Neural progenitor cell (in vitro differentiated cells): ENCODE measurements at regions not wholly inside any gene's neighbourhood (a gene's known extent, or its start where the extent isn't known, plus 50 kb on each side); places are given as distances from the start of the nearest gene placed in this dataset.

ENCODE experiments used
- EZH2phosphoT487 ChIP-seq: fragments of 200-600 bp; sonication (generic); IDR thresholded peaks from 2 replicates; pipeline ENCODE4 v1.6.1; 2017; ENCODE audit warnings: antibody characterized with exemption
- TF ChIP-seq, protein P1 (sequence below): fragments of 200-600 bp; sonication (generic); IDR thresholded peaks from 2 replicates; pipeline ENCODE4 v1.5.1; 2017; ENCODE audit warnings: antibody characterized with exemption, mild to moderate bottlenecking

DNA sequence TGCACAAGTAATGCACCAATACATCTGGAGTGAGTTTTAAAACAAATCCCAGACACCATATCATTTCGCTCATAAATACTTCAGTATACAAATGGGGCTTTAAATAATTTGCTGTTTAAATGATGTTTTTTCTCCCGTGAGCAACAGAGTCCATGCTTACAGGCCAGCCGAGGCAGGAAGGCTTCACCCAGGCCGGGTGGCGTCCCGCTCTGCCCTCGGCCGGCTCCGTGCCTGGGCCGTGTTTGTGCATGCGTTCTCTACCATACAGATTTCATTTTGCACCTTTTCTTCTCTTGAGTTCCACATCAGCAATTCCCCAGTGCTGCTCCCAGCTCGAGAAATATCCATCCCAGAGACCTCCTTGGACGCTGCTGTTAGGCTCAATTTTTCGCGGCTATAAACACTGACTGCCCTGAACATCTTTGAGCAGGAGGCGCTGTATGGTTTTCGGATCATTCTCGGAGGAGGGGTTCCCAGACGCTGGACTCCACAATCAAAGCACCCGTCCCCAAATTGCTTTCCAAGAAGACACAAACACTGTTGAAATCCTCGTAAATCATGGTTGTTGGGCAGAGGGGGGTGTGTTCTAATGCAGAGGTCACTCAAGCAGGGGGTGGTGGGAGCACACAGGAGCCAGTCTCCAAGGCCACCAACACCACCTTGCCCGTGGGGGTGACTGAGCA is 91.6 kb downstream of the MICALL2 start:
- TF ChIP-seq, protein P1, sequence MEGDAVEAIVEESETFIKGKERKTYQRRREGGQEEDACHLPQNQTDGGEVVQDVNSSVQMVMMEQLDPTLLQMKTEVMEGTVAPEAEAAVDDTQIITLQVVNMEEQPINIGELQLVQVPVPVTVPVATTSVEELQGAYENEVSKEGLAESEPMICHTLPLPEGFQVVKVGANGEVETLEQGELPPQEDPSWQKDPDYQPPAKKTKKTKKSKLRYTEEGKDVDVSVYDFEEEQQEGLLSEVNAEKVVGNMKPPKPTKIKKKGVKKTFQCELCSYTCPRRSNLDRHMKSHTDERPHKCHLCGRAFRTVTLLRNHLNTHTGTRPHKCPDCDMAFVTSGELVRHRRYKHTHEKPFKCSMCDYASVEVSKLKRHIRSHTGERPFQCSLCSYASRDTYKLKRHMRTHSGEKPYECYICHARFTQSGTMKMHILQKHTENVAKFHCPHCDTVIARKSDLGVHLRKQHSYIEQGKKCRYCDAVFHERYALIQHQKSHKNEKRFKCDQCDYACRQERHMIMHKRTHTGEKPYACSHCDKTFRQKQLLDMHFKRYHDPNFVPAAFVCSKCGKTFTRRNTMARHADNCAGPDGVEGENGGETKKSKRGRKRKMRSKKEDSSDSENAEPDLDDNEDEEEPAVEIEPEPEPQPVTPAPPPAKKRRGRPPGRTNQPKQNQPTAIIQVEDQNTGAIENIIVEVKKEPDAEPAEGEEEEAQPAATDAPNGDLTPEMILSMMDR, result no peak
- TF ChIP-seq EZH2phosphoT487, result no peak
